ENCODE measurements at regions not wholly inside any gene's neighbourhood (a gene's known extent, or its start where the extent isn't known, plus 50 kb on each side); places are given as distances from the start of the nearest gene placed in this dataset.

DNA sequence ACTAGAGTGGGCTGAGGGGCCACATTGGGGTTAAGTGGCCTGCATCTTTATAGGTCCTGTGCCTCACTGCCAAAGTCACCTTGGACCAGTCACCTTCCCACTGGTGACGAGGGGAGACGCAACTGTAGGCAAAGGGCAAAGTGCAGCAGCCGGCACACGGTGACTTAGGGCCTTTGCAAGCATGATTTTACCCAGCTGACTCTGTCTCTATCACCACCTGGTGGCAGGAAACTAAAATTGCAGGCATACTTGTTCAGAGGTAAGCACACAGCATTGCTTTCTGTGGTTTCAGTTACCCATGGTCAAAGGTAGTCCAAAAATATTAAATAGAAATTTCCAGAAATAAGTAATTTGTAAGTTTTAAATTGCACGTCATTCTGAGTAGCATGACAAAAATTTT lies 1164.4 kb downstream of the BRD1 start:
- Histone ChIP-seq H3K36me3 (replicated peaks in 1 of 2) (no peaks in the 10 kb centered on the region), H3K9me3 (replicated peaks in 1 of 3) (no peaks in the 10 kb centered on the region), H3K27ac (no peak overlapping the region), H3K27me3 (no peaks in the 10 kb centered on the region), H3K4me1 (replicated peaks in 1 of 2) (no peaks in the 10 kb centered on the region), H3K4me3 (no peak overlapping the region)
- 30 to 68% (median 59%) methylated on average over 1 to 5 of the region's 5 CpGs for WGBS, 4 donors
- intact Hi-C loops (cut with DNase I): no loop called here
- no peak for DNase-seq
- TF ChIP-seq POLR2A (IDR thresholded peaks at IDR 0.05) (no peak), CTCF (IDR thresholded peaks at IDR 0.05) (no peak)

GRCh38 chr22:48662476-48663135 lies 1165.1 kb downstream of the BRD1 start:
- TF ChIP-seq POLR2A (IDR thresholded peaks at IDR 0.05) (no peak), CTCF (IDR thresholded peaks at IDR 0.05) (no peak)
- Histone ChIP-seq H3K27ac (no peak overlapping the region), H3K4me3 (no peak overlapping the region), H3K9me3 (replicated peaks in 1 of 3) (no peaks in the 10 kb centered on the region), H3K27me3 (no peaks in the 10 kb centered on the region), H3K36me3 (replicated peaks in 1 of 2) (no peaks in the 10 kb centered on the region), H3K4me1 (replicated peaks in 1 of 2) (no peaks in the 10 kb centered on the region)
- intact Hi-C loops (cut with DNase I): no loop called here
- WGBS, 4 donors: 68 to 71% (median 70%) methylated on average over 16 to 20 of the region's 20 CpGs
- no peak for DNase-seq

- no peaks in the 10 kb centered on the region for H3K9me3 ChIP-seq (replicated peaks in 1 of 3)
- intact Hi-C loops (cut with DNase I): no loop called here
- H3K27me3 ChIP-seq: no peaks in the 10 kb centered on the region
- 66 to 79% (median 75%) methylated on average over 6 to 7 of the region's 7 CpGs for WGBS, 4 donors
- TF ChIP-seq POLR2A (IDR thresholded peaks at IDR 0.05): no peak
- no peak for TF ChIP-seq CTCF (IDR thresholded peaks at IDR 0.05)
- H3K36me3 ChIP-seq (replicated peaks in 1 of 2): no peaks in the 10 kb centered on the region
- no peaks in the 10 kb centered on the region for H3K4me1 ChIP-seq (replicated peaks in 1 of 2)
- DNase-seq: no peak
- no peak overlapping the region for H3K4me3 ChIP-seq
- no peak overlapping the region for H3K27ac ChIP-seq
These were observed 1165.7 kb downstream of the BRD1 start for GRCh38 chr22:48661984-48662383.

GRCh38 chr22:48660790-48661740 lies 1166.6 kb downstream of the BRD1 start:
- Histone ChIP-seq H3K27me3 (no peaks in the 10 kb centered on the region), H3K9me3 (replicated peaks in 1 of 3) (no peaks in the 10 kb centered on the region), H3K27ac (no peak overlapping the region), H3K4me1 (replicated peaks in 1 of 2) (no peaks in the 10 kb centered on the region), H3K4me3 (no peak overlapping the region), H3K36me3 (replicated peaks in 1 of 2) (no peaks in the 10 kb centered on the region)
- intact Hi-C loops (cut with DNase I): no loop called here
- TF ChIP-seq CTCF (IDR thresholded peaks at IDR 0.05): no peak
- TF ChIP-seq POLR2A (IDR thresholded peaks at IDR 0.05): no peak
- 65 to 76% (median 73%) methylated on average over 19 to 33 of the region's 33 CpGs for WGBS, 4 donors
- DNase-seq: no peak

All from adrenal gland (tissue), 9 donors.